B cell (primary cell): ENCODE measurements at regions not wholly inside any gene's neighbourhood (a gene's known extent, or its start where the extent isn't known, plus 50 kb on each side); places are given as distances from the start of the nearest gene placed in this dataset.

ENCODE experiments used
- CTCF ChIP-seq: fragments of 200-600 bp; IDR thresholded peaks from one replicate; pipeline ENCODE4 v1.8.0; 2022; ENCODE audit warnings: antibody characterized with exemption, mild to moderate bottlenecking
- EZH2 ChIP-seq: IDR thresholded peaks from 2 replicates; pipeline ENCODE4 v1.6.1; 2012; ENCODE audit warnings: borderline replicate concordance, low read depth, mild to moderate bottlenecking, moderate library complexity, low read length; ENCODE audit not compliant: insufficient read depth, poor library complexity, severe bottlenecking

GRCh38 chr6:9233686-9234085 lies 798.3 kb upstream of the SLC35B3 start:
- TF ChIP-seq CTCF: no peak
- TF ChIP-seq EZH2: no peak
